ENCODE measurements at regions not wholly inside any gene's neighbourhood (a gene's known extent, or its start where the extent isn't known, plus 50 kb on each side); places are given as distances from the start of the nearest gene placed in this dataset.
A peak's percentile ranks its signal among the peaks of the same experiment; 100 is the strongest.

DNA sequence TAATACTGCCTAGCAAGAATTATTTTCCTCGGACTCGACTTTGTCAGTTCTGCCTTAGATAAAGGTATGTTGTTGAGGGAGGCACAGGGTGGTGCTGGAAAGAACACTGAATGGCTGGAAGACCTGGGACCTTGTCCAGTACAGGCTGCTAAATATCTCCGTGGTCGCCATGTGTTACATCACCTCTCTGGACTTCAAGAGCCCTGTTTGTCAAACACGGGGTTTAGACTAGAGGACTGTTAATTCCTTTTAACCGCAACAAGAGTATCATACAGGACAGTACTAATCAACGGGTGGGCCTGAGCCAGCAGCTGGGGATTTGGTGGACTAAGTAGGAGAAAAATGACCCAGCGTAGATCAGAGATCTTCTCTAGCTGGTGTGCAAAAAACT lies 476.3 kb downstream of the LRIG3 start:
- Histone ChIP-seq H3K9me3 (no peaks in the 10 kb centered on the region), H3K36me3 (replicated peaks) (no peaks in the 10 kb centered on the region), H3K27me3 (ENCODE audit: low read depth) (no peaks in the 10 kb centered on the region), H3K4me3 (no peak overlapping the region), H3K4me1 (no peaks in the 10 kb centered on the region)
- no peak for DNase-seq (ENCODE audit: low spot score in 2 of 2)
- in situ Hi-C loops (cut with MboI; ENCODE audit: low sequenced_read_pairs), result loop anchor here (10.0 kb wide), 1 partner anchor 99 kb away; no protein-coding TSS in a partner anchor

DNA sequence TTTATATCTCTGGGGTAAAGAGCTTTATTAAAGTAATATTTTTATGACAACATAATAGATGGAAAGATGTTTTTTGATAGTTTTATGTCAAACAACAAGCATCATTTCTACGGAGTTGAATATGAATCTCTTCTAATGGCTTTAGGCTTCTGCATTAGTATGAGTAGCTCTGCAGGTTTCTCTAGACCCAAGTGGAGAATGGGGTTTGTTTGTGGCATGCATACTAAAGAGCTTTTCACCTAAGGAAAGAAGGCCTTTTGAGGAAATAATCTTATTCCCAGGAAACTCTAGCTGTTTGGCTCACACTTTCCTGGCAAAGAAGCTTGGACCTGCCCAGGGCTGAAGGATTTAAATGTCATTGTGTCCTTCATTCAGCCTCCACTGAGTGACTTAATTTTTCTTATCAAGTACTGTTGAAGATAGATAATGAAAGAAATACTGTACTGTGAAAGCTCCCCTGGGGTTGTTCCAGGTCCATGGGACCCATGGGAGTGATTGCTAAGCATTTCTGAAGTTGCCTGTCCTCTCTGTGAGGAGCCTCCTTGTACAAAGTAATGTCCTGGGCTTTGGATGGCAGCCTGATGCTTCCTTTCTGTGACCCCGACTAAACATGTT lies 469.3 kb downstream of the LRIG3 start:
- Histone ChIP-seq H3K36me3 (replicated peaks) (no peaks in the 10 kb centered on the region), H3K4me3 (no peak overlapping the region)
- in situ Hi-C loops (cut with MboI; ENCODE audit: low sequenced_read_pairs), result no loop called here

GRCh38 chr12:58452546-58452945 lies 467.8 kb downstream of the LRIG3 start:
- in situ Hi-C loops (cut with MboI; ENCODE audit: low sequenced_read_pairs), result no loop called here
- Histone ChIP-seq H3K4me3 (no peak overlapping the region), H3K4me1 (no peaks in the 10 kb centered on the region), H3K27me3 (ENCODE audit: low read depth) (no peaks in the 10 kb centered on the region), H3K36me3 (replicated peaks) (no peaks in the 10 kb centered on the region), H3K9me3 (no peaks in the 10 kb centered on the region)
- DNase-seq (ENCODE audit: low spot score in 2 of 2), result no peak

More for the DNA sequence above, 469.3 kb downstream of the LRIG3 start:
- Histone ChIP-seq H3K4me1 (no peaks in the 10 kb centered on the region), H3K9me3 (no peaks in the 10 kb centered on the region), H3K27me3 (ENCODE audit: low read depth) (no peaks in the 10 kb centered on the region)
- no peak for DNase-seq (ENCODE audit: low spot score in 2 of 2)

DNA sequence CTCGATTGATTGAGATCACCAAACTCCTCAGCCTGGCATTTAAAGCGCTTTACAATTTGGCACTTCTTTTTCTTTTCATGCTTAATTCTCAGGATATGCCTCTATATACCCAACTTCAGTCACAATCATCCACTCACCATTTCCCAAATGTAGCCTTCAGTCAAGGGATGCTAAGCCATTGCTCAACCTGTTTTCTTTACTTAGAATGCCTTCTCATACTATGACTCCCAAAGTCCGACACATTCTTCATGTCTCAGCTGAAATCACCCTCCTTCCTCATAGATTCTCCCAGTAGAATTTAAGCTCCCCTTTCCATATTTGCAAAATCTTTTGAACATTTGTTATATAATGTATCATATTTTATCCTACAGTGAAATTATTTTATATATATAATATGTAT lies 467.0 kb downstream of the LRIG3 start:
- no peaks in the 10 kb centered on the region; the same call in 1 of the 2 replicates for H3K4me1 ChIP-seq
- in situ Hi-C loops (cut with MboI; ENCODE audit: low sequenced_read_pairs), result no loop called here
- H3K27me3 ChIP-seq (ENCODE audit: low read depth), result no peaks in the 10 kb centered on the region
- H3K36me3 ChIP-seq (replicated peaks), result no peaks in the 10 kb centered on the region
- H3K4me3 ChIP-seq, result no peak overlapping the region
- H3K9me3 ChIP-seq, result no peaks in the 10 kb centered on the region
- no peak for DNase-seq (ENCODE audit: low spot score in 2 of 2)

- H3K9me3 ChIP-seq, result no peaks in the 10 kb centered on the region
- in situ Hi-C loops (cut with MboI; ENCODE audit: low sequenced_read_pairs), result no loop called here
- no peaks in the 10 kb centered on the region for H3K27me3 ChIP-seq (ENCODE audit: low read depth)
- DNase-seq (ENCODE audit: low spot score in 2 of 2), result no peak
- H3K4me1 ChIP-seq, result no peaks in the 10 kb centered on the region; the same call in 1 of the 2 replicates
- no peaks in the 10 kb centered on the region for H3K36me3 ChIP-seq (replicated peaks)
- H3K4me3 ChIP-seq, result no peak overlapping the region
Measured at GRCh38 chr12:58455136-58455535, 465.2 kb downstream of the LRIG3 start.

- Histone ChIP-seq H3K4me3 (no peak overlapping the region), H3K36me3 (replicated peaks) (no peaks in the 10 kb centered on the region), H3K9me3 (no peaks in the 10 kb centered on the region), H3K4me1 (no peaks in the 10 kb centered on the region; the same call in 1 of the 2 replicates), H3K27me3 (ENCODE audit: low read depth) (no peaks in the 10 kb centered on the region)
- DNase-seq (ENCODE audit: low spot score in 2 of 2), result no peak
- in situ Hi-C loops (cut with MboI; ENCODE audit: low sequenced_read_pairs), result no loop called here
Measured at GRCh38 chr12:58458102-58458501, 462.2 kb downstream of the LRIG3 start.

DNA sequence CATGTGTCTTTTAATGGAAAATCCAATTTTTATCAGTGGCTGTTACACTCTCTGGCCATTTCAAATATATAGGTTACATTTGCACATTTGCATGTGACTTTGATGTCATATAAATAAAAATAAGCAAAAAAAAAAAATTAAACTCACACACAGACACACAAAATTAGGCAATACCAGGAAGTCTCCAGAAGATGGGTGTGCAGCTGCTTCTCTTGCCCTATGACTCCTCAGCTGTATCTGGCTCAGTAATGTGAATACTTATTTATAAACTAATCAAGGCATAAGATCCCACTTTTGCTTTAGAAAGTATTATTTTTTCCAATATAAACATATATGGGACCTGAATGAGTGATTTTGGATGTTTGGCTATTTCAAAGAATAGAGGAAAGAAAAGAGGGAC lies 461.1 kb downstream of the LRIG3 start:
- no peak overlapping the region for H3K4me3 ChIP-seq
- H3K27me3 ChIP-seq (ENCODE audit: low read depth), result no peaks in the 10 kb centered on the region
- in situ Hi-C loops (cut with MboI; ENCODE audit: low sequenced_read_pairs), result no loop called here
- DNase-seq (ENCODE audit: low spot score in 2 of 2), result no peak
- H3K4me1 ChIP-seq, result no peaks in the 10 kb centered on the region; the same call in 1 of the 2 replicates
- H3K9me3 ChIP-seq, result no peaks in the 10 kb centered on the region
- H3K36me3 ChIP-seq (replicated peaks), result no peaks in the 10 kb centered on the region

DNA sequence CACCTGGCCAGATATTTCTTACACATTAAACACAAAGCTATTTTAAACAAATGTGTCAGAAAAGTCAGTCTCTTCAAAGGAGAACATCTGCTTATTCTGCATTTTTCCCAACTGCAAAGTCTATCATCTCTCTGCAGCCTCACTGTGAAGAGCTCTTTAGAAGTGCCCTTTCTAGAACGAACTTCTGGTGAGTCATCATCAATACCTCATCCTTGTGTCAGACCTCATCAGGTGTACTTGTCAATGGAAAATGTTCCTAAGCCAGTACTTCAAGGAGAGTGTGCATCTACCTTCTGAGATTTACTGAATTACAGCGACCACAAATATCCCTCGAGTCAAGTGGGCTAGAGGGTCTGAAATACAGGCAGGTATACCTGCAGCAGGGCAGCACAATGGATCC lies 457.3 kb downstream of the LRIG3 start:
- in situ Hi-C loops (cut with MboI; ENCODE audit: low sequenced_read_pairs), result no loop called here
- H3K4me3 ChIP-seq, result no peak overlapping the region
- DNase-seq (ENCODE audit: low spot score in 2 of 2), result no peak
- H3K9me3 ChIP-seq, result no peaks in the 10 kb centered on the region
- H3K4me1 ChIP-seq, result no peaks in the 10 kb centered on the region; the same call in 1 of the 2 replicates
- no peaks in the 10 kb centered on the region for H3K36me3 ChIP-seq (replicated peaks)
- no peaks in the 10 kb centered on the region for H3K27me3 ChIP-seq (ENCODE audit: low read depth)

DNA sequence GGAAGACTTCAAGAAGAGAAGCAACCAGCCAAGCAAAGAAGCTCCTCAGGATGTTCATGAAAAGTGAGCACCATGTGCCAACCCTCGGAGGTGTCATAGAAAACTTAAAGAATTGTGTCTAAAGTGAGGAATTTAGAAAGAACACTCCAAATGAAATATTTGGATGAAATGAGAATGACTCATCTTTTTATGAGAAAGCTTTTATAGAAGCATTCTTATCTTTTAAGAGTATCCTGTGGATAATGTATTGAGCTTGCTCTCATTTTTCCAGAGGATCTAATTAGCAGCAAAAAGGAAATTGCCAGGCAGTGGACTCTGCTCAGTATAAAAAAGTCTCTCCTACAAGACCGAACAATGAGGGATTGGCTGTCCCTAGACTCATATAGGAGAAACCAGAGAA lies 454.9 kb downstream of the LRIG3 start:
- Histone ChIP-seq H3K36me3 (replicated peaks) (no peaks in the 10 kb centered on the region), H3K4me1 (no peaks in the 10 kb centered on the region), H3K4me3 (no peak overlapping the region), H3K27me3 (ENCODE audit: low read depth) (no peaks in the 10 kb centered on the region), H3K9me3 (no peaks in the 10 kb centered on the region)
- in situ Hi-C loops (cut with MboI; ENCODE audit: low sequenced_read_pairs), result no loop called here
- DNase-seq (ENCODE audit: low spot score in 2 of 2), result no peak

DNA sequence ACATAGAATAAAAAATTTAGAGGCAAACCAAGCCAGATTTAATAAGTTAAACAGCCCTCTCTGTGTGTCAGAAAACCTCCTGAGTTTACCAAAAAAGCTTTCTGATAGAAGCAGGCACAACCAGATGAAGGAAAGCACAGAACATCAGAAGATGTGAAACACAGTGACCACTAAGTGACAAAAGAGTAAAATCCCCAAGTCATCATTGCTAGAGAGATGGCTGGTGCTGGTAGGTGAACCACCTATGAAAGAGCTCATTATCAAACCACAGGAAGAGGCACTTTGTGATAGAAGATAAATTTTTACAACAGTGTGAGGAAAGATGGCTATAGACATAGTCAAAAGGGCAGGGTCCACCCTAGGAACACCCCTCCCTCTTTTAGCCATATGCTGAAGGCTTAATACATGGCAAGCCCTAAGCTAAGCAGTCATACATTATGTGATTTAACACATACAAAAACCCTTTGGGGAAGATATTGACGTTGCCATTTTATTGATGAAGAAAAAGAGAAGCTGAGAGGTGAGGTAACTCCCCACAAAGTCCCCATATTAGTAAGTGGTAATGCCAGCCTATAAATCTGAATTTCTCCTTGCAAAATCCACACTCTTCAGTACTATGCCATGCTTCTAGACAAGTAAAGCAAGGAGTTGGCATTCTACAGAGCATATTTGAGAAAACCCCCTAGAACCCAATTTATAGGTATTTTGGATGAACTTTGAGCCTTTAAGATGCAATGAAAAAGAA lies 449.9 kb downstream of the LRIG3 start:
- in situ Hi-C loops (cut with MboI; ENCODE audit: low sequenced_read_pairs), result no loop called here

GRCh38 chr12:58479401-58479800 lies 440.9 kb downstream of the LRIG3 start:
- Histone ChIP-seq H3K4me3 (no peak overlapping the region), H3K36me3 (replicated peaks) (no peaks in the 10 kb centered on the region), H3K27me3 (ENCODE audit: low read depth) (no peaks in the 10 kb centered on the region), H3K4me1 (no peaks in the 10 kb centered on the region; the same call in 1 of the 2 replicates), H3K9me3 (no peaks in the 10 kb centered on the region)
- in situ Hi-C loops (cut with MboI; ENCODE audit: low sequenced_read_pairs), result no loop called here
- DNase-seq (ENCODE audit: low spot score in 2 of 2), result no peak

More for the DNA sequence above, 449.9 kb downstream of the LRIG3 start:
- Histone ChIP-seq H3K4me1 (no peaks in the 10 kb centered on the region), H3K36me3 (replicated peaks) (no peaks in the 10 kb centered on the region), H3K9me3 (no peaks in the 10 kb centered on the region), H3K4me3 (no peak overlapping the region), H3K27me3 (ENCODE audit: low read depth) (no peaks in the 10 kb centered on the region)
- DNase-seq (ENCODE audit: low spot score in 2 of 2), result no peak

DNA sequence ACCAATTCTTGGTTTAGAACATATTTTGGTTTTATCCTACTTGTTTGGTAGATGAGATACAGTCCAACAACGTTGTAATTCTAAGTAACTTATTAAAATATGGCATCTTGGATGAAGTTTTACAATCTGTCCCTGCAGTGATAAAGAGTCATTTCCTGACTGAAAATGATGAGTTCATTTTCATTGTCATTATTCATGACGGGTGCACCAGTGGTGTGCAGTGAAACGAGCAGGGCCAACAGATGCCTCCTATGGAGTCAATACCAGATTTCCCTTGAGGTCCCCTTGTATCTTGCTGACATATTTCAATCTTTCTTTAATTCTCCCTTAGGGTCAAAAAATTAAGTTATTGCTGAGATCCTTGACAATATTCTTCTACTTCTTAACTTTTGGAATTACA lies 438.5 kb downstream of the LRIG3 start:
- H3K9me3 ChIP-seq, result no peaks in the 10 kb centered on the region
- H3K4me3 ChIP-seq, result no peak overlapping the region
- H3K36me3 ChIP-seq (replicated peaks), result no peaks in the 10 kb centered on the region
- no peaks in the 10 kb centered on the region; the same call in 1 of the 2 replicates for H3K4me1 ChIP-seq
- no peaks in the 10 kb centered on the region for H3K27me3 ChIP-seq (ENCODE audit: low read depth)
- no peak for DNase-seq (ENCODE audit: low spot score in 2 of 2)
- in situ Hi-C loops (cut with MboI; ENCODE audit: low sequenced_read_pairs), result no loop called here

DNA sequence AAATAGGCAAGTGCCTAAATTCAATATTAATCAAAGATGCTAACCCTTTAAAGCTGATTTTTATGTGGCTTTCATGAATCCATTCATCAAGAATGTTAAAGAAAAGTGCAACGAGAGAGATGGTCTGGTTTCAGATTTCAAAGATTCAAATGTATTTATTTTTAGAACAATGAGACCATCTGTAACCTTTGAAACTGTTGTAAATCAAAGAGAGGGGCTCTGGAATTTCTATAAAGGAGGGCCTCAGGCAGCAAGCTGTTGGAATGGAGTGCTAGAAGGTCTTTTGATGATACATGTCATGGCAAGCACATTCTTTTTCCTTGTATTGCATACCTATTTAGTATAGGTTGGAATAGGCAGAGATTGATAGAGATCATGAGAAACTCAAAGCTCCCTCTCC lies 433.0 kb downstream of the LRIG3 start:
- Histone ChIP-seq H3K36me3 (replicated peaks) (no peaks in the 10 kb centered on the region), H3K4me3 (no peak overlapping the region), H3K27me3 (ENCODE audit: low read depth) (no peaks in the 10 kb centered on the region), H3K4me1 (peaks cover 10% of the 10 kb centered on the region), H3K9me3 (no peaks in the 10 kb centered on the region)
- DNase-seq (ENCODE audit: low spot score in 2 of 2), result peak; percentile 30 to 63
- in situ Hi-C loops (cut with MboI; ENCODE audit: low sequenced_read_pairs), result no loop called here

- Histone ChIP-seq H3K27me3 (ENCODE audit: low read depth) (no peaks in the 10 kb centered on the region), H3K36me3 (replicated peaks) (no peaks in the 10 kb centered on the region), H3K4me3 (no peak overlapping the region), H3K9me3 (no peaks in the 10 kb centered on the region), H3K4me1 (peaks cover 10% of the 10 kb centered on the region)
- in situ Hi-C loops (cut with MboI; ENCODE audit: low sequenced_read_pairs), result no loop called here
- DNase-seq (ENCODE audit: low spot score in 2 of 2), result no peak
Measured at GRCh38 chr12:58487678-58488161, 432.6 kb downstream of the LRIG3 start.

All from HAP-1 (cell line).